T-cell (primary cell): ENCODE measurements at regions not wholly inside any gene's neighbourhood (a gene's known extent, or its start where the extent isn't known, plus 50 kb on each side); places are given as distances from the start of the nearest gene placed in this dataset.

ENCODE experiments used
- ATAC-seq, 4 experiments: fragments of 200-7000 bp in 3 of 4; fragments of 150-1000 bp in 1 of 4; cut with Tn5 transposase; replicated peaks in 1 of 4; 1 replicate in 3 of 4; 2 replicates in 1 of 4; pipeline ENCODE4 v1.10.0; 2021; ENCODE audit warnings: moderate library complexity in 3 of 4, mild to moderate bottlenecking in 2 of 4, moderate number of reproducible peaks in 1 of 4
- CTCF ChIA-PET, 2 donors: fragments of 300-600 bp; sonication (Branson Sonifier 250); formaldehyde crosslinking; loops; one replicate each; lab custom pipeline; 2022; ENCODE audit warnings: antibody characterized with exemption in 2 of 2; lab: Charles Lee
- POLR2A ChIA-PET, 2 donors: fragments of 300-600 bp; sonication (Branson Sonifier 250); formaldehyde crosslinking; loops; one replicate each; lab custom pipeline; 2022; ENCODE audit warnings: antibody characterized with exemption in 2 of 2; lab: Charles Lee
- DNase-seq, 35 experiments: peaks; one replicate each; pipeline versions ENCODE4 v3.0.0 to v3.0.0-alpha.2; 2013 to 2023
- H3K27ac ChIP-seq: one replicate; pipeline ENCODE4 v1.5.1; 2013; ENCODE audit warnings: low read length
- H3K27me3 ChIP-seq, 2 experiments: replicated peaks in 1 of 2; 1 replicate in 1 of 2; 2 replicates in 1 of 2; pipeline versions ENCODE4 v1.6.1 to v1.7.0; 2013; ENCODE audit warnings: low read length in 1 of 2, mixed read lengths in 1 of 2; ENCODE audit not compliant: control insufficient read depth in 2 of 2, insufficient read depth in 2 of 2; ENCODE audit errors: extremely low read depth in 1 of 2
- H3K36me3 ChIP-seq, 2 donors: 1 replicate in 1 of 2; 2 replicates in 1 of 2; pipeline versions ENCODE4 v1.6.1 to v1.7.0; 2013; ENCODE audit warnings: low read length in 1 of 2; ENCODE audit not compliant: control insufficient read depth in 2 of 2, insufficient read depth in 1 of 2; ENCODE audit errors: extremely low read depth in 1 of 2
- H3K4me1 ChIP-seq, 2 experiments: 1 replicate in 1 of 2; 2 replicates in 1 of 2; pipeline versions ENCODE4 v1.6.1 to v1.7.0; 2013; ENCODE audit warnings: low read length in 2 of 2, mixed read lengths in 1 of 2; ENCODE audit not compliant: insufficient read depth in 2 of 2, control insufficient read depth in 1 of 2; ENCODE audit errors: extremely low read depth in 1 of 2
- H3K4me3 ChIP-seq, 2 donors: 1 replicate in 1 of 2; 2 replicates in 1 of 2; pipeline versions ENCODE4 v1.5.1 to v1.7.0; 2013; ENCODE audit warnings: mild to moderate bottlenecking in 2 of 2, low read length in 1 of 2, moderate library complexity in 1 of 2; ENCODE audit not compliant: control insufficient read depth in 1 of 2; ENCODE audit errors: extremely low read depth in 1 of 2
- H3K9me3 ChIP-seq: 2 replicates; pipeline ENCODE4 v1.7.0; 2013
- H3K27ac Mint-ChIP-seq, 2 donors: one replicate each; pipeline ENCODE4 v1.8.0; 2020 to 2021; ENCODE audit warnings: mild to moderate bottlenecking in 2 of 2, mixed read lengths in 2 of 2
- H3K27me3 Mint-ChIP-seq, 2 donors: one replicate each; pipeline ENCODE4 v1.8.0; 2021 to 2022; ENCODE audit warnings: mixed read lengths in 2 of 2
- H3K36me3 Mint-ChIP-seq: one replicate; pipeline ENCODE4 v1.8.0; 2021; ENCODE audit warnings: mixed read lengths
- H3K4me1 Mint-ChIP-seq, 3 donors: one replicate each; pipeline ENCODE4 v1.8.0; 2020 to 2022; ENCODE audit warnings: mixed read lengths in 3 of 3, mild to moderate bottlenecking in 1 of 3
- H3K4me3 Mint-ChIP-seq, 3 donors: one replicate each; pipeline ENCODE4 v1.8.0; 2020 to 2022; ENCODE audit warnings: mild to moderate bottlenecking in 3 of 3, mixed read lengths in 3 of 3, moderate library complexity in 3 of 3
- H3K9me3 Mint-ChIP-seq, 3 donors: one replicate each; pipeline ENCODE4 v1.8.0; 2020 to 2022; ENCODE audit warnings: mixed read lengths in 3 of 3
- WGBS: methylation state at CpG from one replicate; pipeline ENCODE4 v1.1.5; 2013; ENCODE audit warnings: missing lambda C conversion rate; ENCODE audit not compliant: insufficient coverage; 5-methylcytosine and 5-hydroxymethylcytosine counted together

GRCh38 chr4:13184199-13184598 is 299.9 kb downstream of the RAB28 start:
- ATAC-seq (no peak), DNase-seq (no peak)
- POLR2A ChIA-PET: no interaction called here
- no peak overlapping the region for H3K27ac Mint-ChIP-seq
- CTCF ChIA-PET: no interaction called here
- Histone ChIP-seq H3K27ac (no peak overlapping the region), H3K4me1 (no peaks in the 10 kb centered on the region), H3K36me3 (no peaks in the 10 kb centered on the region), H3K27me3 (no peaks in the 10 kb centered on the region), H3K9me3 (no peaks in the 10 kb centered on the region), H3K4me3 (no peak overlapping the region)
- peaks cover 0 to 5% (median 5%) of the 10 kb centered on the region in 3 donors for H3K9me3 Mint-ChIP-seq
- WGBS: 62% methylated on average over 2 of the region's 2 CpGs
- no peaks in the 10 kb centered on the region for H3K4me1 Mint-ChIP-seq
- H3K27me3 Mint-ChIP-seq: no peaks in the 10 kb centered on the region
- H3K4me3 Mint-ChIP-seq: no peak overlapping the region
- H3K36me3 Mint-ChIP-seq: no peaks in the 10 kb centered on the region

- H3K4me3 Mint-ChIP-seq: no peak overlapping the region
- H3K36me3 Mint-ChIP-seq: no peaks in the 10 kb centered on the region
- no peaks in the 10 kb centered on the region for H3K27me3 ChIP-seq
- ChIA-PET POLR2A (no interaction called here), CTCF (no interaction called here)
- H3K9me3 ChIP-seq: no peaks in the 10 kb centered on the region
- H3K27ac Mint-ChIP-seq: no peak overlapping the region
- no peaks in the 10 kb centered on the region for H3K36me3 ChIP-seq
- no peaks in the 10 kb centered on the region for H3K9me3 Mint-ChIP-seq
- DNase-seq (no peak), ATAC-seq (no peak)
- H3K4me1 ChIP-seq: no peaks in the 10 kb centered on the region
- H3K4me3 ChIP-seq: no peak overlapping the region
- no peaks in the 10 kb centered on the region for H3K27me3 Mint-ChIP-seq
- H3K4me1 Mint-ChIP-seq: no peaks in the 10 kb centered on the region
- no peak overlapping the region for H3K27ac ChIP-seq
Observed at GRCh38 chr4:13182133-13182532, 302.0 kb downstream of the RAB28 start.

GRCh38 chr4:13181681-13182080 is 302.5 kb downstream of the RAB28 start:
- no CpG with 5 or more reads among the region's 4 CpGs for WGBS
- Histone ChIP-seq H3K9me3 (no peaks in the 10 kb centered on the region), H3K4me3 (no peak overlapping the region), H3K36me3 (no peaks in the 10 kb centered on the region), H3K27ac (no peak overlapping the region), H3K4me1 (no peaks in the 10 kb centered on the region), H3K27me3 (no peaks in the 10 kb centered on the region)
- ChIA-PET CTCF (no interaction called here), POLR2A (no interaction called here)
- DNase-seq (no peak), ATAC-seq (no peak)
- Mint-ChIP-seq H3K27me3 (no peaks in the 10 kb centered on the region), H3K36me3 (no peaks in the 10 kb centered on the region), H3K4me3 (no peak overlapping the region), H3K27ac (no peak overlapping the region), H3K4me1 (no peaks in the 10 kb centered on the region), H3K9me3 (no peaks in the 10 kb centered on the region)

GRCh38 chr4:13180701-13181100 is 303.4 kb downstream of the RAB28 start:
- Histone ChIP-seq H3K4me1 (no peaks in the 10 kb centered on the region), H3K36me3 (no peaks in the 10 kb centered on the region), H3K9me3 (no peaks in the 10 kb centered on the region), H3K4me3 (no peak overlapping the region), H3K27me3 (no peaks in the 10 kb centered on the region), H3K27ac (no peak overlapping the region)
- H3K27ac Mint-ChIP-seq: no peak overlapping the region
- POLR2A ChIA-PET: no interaction called here
- H3K36me3 Mint-ChIP-seq: no peaks in the 10 kb centered on the region
- no peak for ATAC-seq
- CTCF ChIA-PET: no interaction called here
- no peaks in the 10 kb centered on the region for H3K9me3 Mint-ChIP-seq
- no peaks in the 10 kb centered on the region for H3K27me3 Mint-ChIP-seq
- DNase-seq: no peak
- no peaks in the 10 kb centered on the region for H3K4me1 Mint-ChIP-seq
- H3K4me3 Mint-ChIP-seq: no peak overlapping the region

GRCh38 chr4:13178621-13179020 is 305.5 kb downstream of the RAB28 start:
- Histone ChIP-seq H3K27ac (no peak overlapping the region), H3K9me3 (no peaks in the 10 kb centered on the region), H3K27me3 (no peaks in the 10 kb centered on the region), H3K36me3 (no peaks in the 10 kb centered on the region), H3K4me3 (no peak overlapping the region), H3K4me1 (no peaks in the 10 kb centered on the region)
- no CpG with 5 or more reads among the region's 1 CpG for WGBS
- POLR2A ChIA-PET: no interaction called here
- Mint-ChIP-seq H3K36me3 (no peaks in the 10 kb centered on the region), H3K27ac (no peak overlapping the region), H3K4me1 (no peaks in the 10 kb centered on the region), H3K27me3 (no peaks in the 10 kb centered on the region), H3K9me3 (no peaks in the 10 kb centered on the region), H3K4me3 (no peak overlapping the region)
- CTCF ChIA-PET: no interaction called here
- no peak for ATAC-seq
- no peak for DNase-seq

GRCh38 chr4:13176741-13177142 is 307.4 kb downstream of the RAB28 start:
- POLR2A ChIA-PET: no interaction called here

GRCh38 chr4:13174926-13175325 is 309.2 kb downstream of the RAB28 start:
- ChIA-PET POLR2A (no interaction called here), CTCF (interaction anchor here in 1 of 2 donors (0.5 kb wide), 1 partner anchor 751 kb away, joined by 5 read pairs; no protein-coding TSS in a partner anchor)
- H3K9me3 ChIP-seq: no peaks in the 10 kb centered on the region
- H3K36me3 ChIP-seq: no peaks in the 10 kb centered on the region
- ATAC-seq (no peak), DNase-seq (no peak)
- no peaks in the 10 kb centered on the region for H3K27me3 ChIP-seq
- H3K27ac Mint-ChIP-seq: no peak overlapping the region
- H3K36me3 Mint-ChIP-seq: no peaks in the 10 kb centered on the region
- no peaks in the 10 kb centered on the region for H3K4me1 Mint-ChIP-seq
- H3K27me3 Mint-ChIP-seq: no peaks in the 10 kb centered on the region
- H3K9me3 Mint-ChIP-seq: no peaks in the 10 kb centered on the region
- H3K4me3 Mint-ChIP-seq: no peak overlapping the region
- 100% methylated on average over 2 of the region's 5 CpGs for WGBS
- no peak overlapping the region for H3K27ac ChIP-seq
- H3K4me1 ChIP-seq: no peaks in the 10 kb centered on the region
- no peak overlapping the region for H3K4me3 ChIP-seq

More at GRCh38 chr4:13176741-13177142, 307.4 kb downstream of the RAB28 start:
- Histone ChIP-seq H3K4me1 (no peaks in the 10 kb centered on the region), H3K36me3 (no peaks in the 10 kb centered on the region), H3K9me3 (no peaks in the 10 kb centered on the region), H3K4me3 (no peak overlapping the region), H3K27ac (no peak overlapping the region), H3K27me3 (no peaks in the 10 kb centered on the region)
- DNase-seq (no peak), ATAC-seq (no peak)
- Mint-ChIP-seq H3K27me3 (no peaks in the 10 kb centered on the region), H3K36me3 (no peaks in the 10 kb centered on the region), H3K4me1 (no peaks in the 10 kb centered on the region), H3K9me3 (no peaks in the 10 kb centered on the region), H3K27ac (no peak overlapping the region), H3K4me3 (no peak overlapping the region)
- CTCF ChIA-PET: no interaction called here
- 50% methylated on average over 2 of the region's 5 CpGs for WGBS
